WTC11 (cell line): ENCODE measurements at regions not wholly inside any gene's neighbourhood (a gene's known extent, or its start where the extent isn't known, plus 50 kb on each side); places are given as distances from the start of the nearest gene placed in this dataset.

Source experiments
- ATAC-seq: fragments of 200-7000 bp; cut with Tn5 transposase; 2 replicates; pipeline ENCODE4 v1.10.0; 2021; ENCODE audit warnings: mild to moderate bottlenecking, moderate library complexity
- CTCF ChIA-PET: fragments of 300-600 bp; sonication (Branson Sonifier 250); formaldehyde crosslinking; loops from one replicate; lab custom pipeline; 2021; ENCODE audit warnings: antibody characterized with exemption; lab: Charles Lee
- POLR2A ChIA-PET: fragments of 350-600 bp; sonication (Branson Sonifier 250); formaldehyde crosslinking; loops from one replicate; lab custom pipeline; 2021; ENCODE audit warnings: antibody characterized with exemption; lab: Charles Lee
- DNase-seq: peaks from one replicate; pipeline ENCODE4 v3.0.0; 2021; ENCODE audit warnings: low spot score
- H3K27ac Mint-ChIP-seq: 2 replicates; pipeline ENCODE4 v1.8.0; 2021; ENCODE audit warnings: mixed read lengths
- H3K27me3 Mint-ChIP-seq: 2 replicates; pipeline ENCODE4 v1.8.0; 2021; ENCODE audit warnings: low read depth, mild to moderate bottlenecking, moderate library complexity, mixed read lengths
- H3K36me3 Mint-ChIP-seq: 2 replicates; pipeline ENCODE4 v1.8.0; 2021; ENCODE audit warnings: mixed read lengths
- H3K4me1 Mint-ChIP-seq: 2 replicates; pipeline ENCODE4 v1.8.0; 2022; ENCODE audit warnings: mixed read lengths
- H3K4me3 Mint-ChIP-seq: 2 replicates; pipeline ENCODE4 v1.8.0; 2021; ENCODE audit warnings: mild to moderate bottlenecking, moderate library complexity, mixed read lengths
- H3K9me3 Mint-ChIP-seq: 2 replicates; pipeline ENCODE4 v1.8.0; 2021; ENCODE audit warnings: mixed read lengths
- ESRRA ChIP-seq: sonication (generic); formaldehyde crosslinking; IDR thresholded peaks from 2 replicates; pipeline ENCODE4 v1.8.1; 2022; ENCODE audit warnings: mild to moderate bottlenecking, missing genetic modification reagents, borderline replicate concordance
- ETV6 ChIP-seq: sonication (generic); formaldehyde crosslinking; IDR thresholded peaks from 2 replicates; pipeline ENCODE4 v1.8.1; 2022; ENCODE audit warnings: mild to moderate bottlenecking, missing genetic modification reagents
- GRHL2 ChIP-seq: fragments of 250-450 bp; sonication (Bioruptor Pico); IDR thresholded peaks from 2 replicates; pipeline ENCODE4 v1.8.0; 2022; ENCODE audit warnings: mild to moderate bottlenecking, moderate library complexity; ENCODE audit not compliant: insufficient replicate concordance, severe bottlenecking
- HMGA2 ChIP-seq: fragments of 250-450 bp; sonication (Bioruptor Pico); IDR thresholded peaks from 2 replicates; pipeline ENCODE4 v1.4.0; 2021; ENCODE audit warnings: mild to moderate bottlenecking, moderate library complexity
- JUN ChIP-seq: sonication (generic); formaldehyde crosslinking; IDR thresholded peaks from 2 replicates; pipeline ENCODE4 v1.8.0; 2023; ENCODE audit warnings: mild to moderate bottlenecking, missing genetic modification reagents
- MXD4 ChIP-seq: fragments of 250-450 bp; sonication (Bioruptor Pico); IDR thresholded peaks from 2 replicates; pipeline ENCODE4 v1.8.0; 2021; ENCODE audit warnings: mild to moderate bottlenecking, moderate library complexity, borderline replicate concordance
- MYBL2 ChIP-seq: sonication (generic); formaldehyde crosslinking; IDR thresholded peaks from 2 replicates; pipeline ENCODE4 v1.8.1; 2023; ENCODE audit warnings: mild to moderate bottlenecking, moderate library complexity, missing genetic modification reagents
- NFE2L1 ChIP-seq: sonication (generic); formaldehyde crosslinking; IDR thresholded peaks from 2 replicates; pipeline ENCODE4 v1.8.1; 2023; ENCODE audit warnings: missing genetic modification reagents
- NR2C2 ChIP-seq: sonication (generic); formaldehyde crosslinking; IDR thresholded peaks from 2 replicates; pipeline ENCODE4 v1.8.0; 2022; ENCODE audit warnings: mild to moderate bottlenecking, missing genetic modification reagents
- SOX15 ChIP-seq: fragments of 250-450 bp; sonication (Bioruptor Pico); IDR thresholded peaks from 2 replicates; pipeline ENCODE4 v1.9.0; 2021; ENCODE audit warnings: mild to moderate bottlenecking
- TCF7 ChIP-seq: sonication (generic); formaldehyde crosslinking; IDR thresholded peaks from 2 replicates; pipeline ENCODE4 v1.8.0; 2022; ENCODE audit warnings: mild to moderate bottlenecking, low read depth, missing genetic modification reagents, moderate library complexity
- TP53 ChIP-seq: sonication (generic); formaldehyde crosslinking; IDR thresholded peaks from 2 replicates; pipeline ENCODE4 v1.8.1; 2023; ENCODE audit warnings: mild to moderate bottlenecking, missing genetic modification reagents
- ZNF138 ChIP-seq: sonication (generic); formaldehyde crosslinking; conservative IDR thresholded peaks from 2 replicates; pipeline ENCODE4 v1.8.1; 2022; ENCODE audit warnings: mild to moderate bottlenecking, moderate library complexity, missing genetic modification reagents
- ZNF232 ChIP-seq: sonication (generic); formaldehyde crosslinking; IDR thresholded peaks from 2 replicates; pipeline ENCODE4 v1.8.0; 2022; ENCODE audit warnings: mild to moderate bottlenecking, missing genetic modification reagents
- TF ChIP-seq, protein P1 (sequence below): sonication (generic); formaldehyde crosslinking; IDR thresholded peaks from 2 replicates; pipeline ENCODE4 v1.8.0; 2022; ENCODE audit warnings: mild to moderate bottlenecking, missing genetic modification reagents
- TF ChIP-seq, protein P2 (sequence below): sonication (generic); formaldehyde crosslinking; IDR thresholded peaks from 2 replicates; pipeline ENCODE4 v1.8.1; 2023; ENCODE audit warnings: mild to moderate bottlenecking, missing genetic modification reagents
- TF ChIP-seq, protein P3 (sequence below): sonication (generic); formaldehyde crosslinking; IDR thresholded peaks from 2 replicates; pipeline ENCODE4 v1.8.0; 2023; ENCODE audit warnings: mild to moderate bottlenecking, missing genetic modification reagents
- TF ChIP-seq, protein P4 (sequence below): fragments of 250-450 bp; sonication (Bioruptor Pico); IDR thresholded peaks from 2 replicates; pipeline ENCODE4 v1.9.0; 2021; ENCODE audit warnings: mild to moderate bottlenecking, borderline replicate concordance
- TF ChIP-seq, protein P5 (sequence below): sonication (generic); formaldehyde crosslinking; IDR thresholded peaks from 2 replicates; pipeline ENCODE4 v1.8.0; 2022; ENCODE audit warnings: missing genetic modification reagents

DNA sequence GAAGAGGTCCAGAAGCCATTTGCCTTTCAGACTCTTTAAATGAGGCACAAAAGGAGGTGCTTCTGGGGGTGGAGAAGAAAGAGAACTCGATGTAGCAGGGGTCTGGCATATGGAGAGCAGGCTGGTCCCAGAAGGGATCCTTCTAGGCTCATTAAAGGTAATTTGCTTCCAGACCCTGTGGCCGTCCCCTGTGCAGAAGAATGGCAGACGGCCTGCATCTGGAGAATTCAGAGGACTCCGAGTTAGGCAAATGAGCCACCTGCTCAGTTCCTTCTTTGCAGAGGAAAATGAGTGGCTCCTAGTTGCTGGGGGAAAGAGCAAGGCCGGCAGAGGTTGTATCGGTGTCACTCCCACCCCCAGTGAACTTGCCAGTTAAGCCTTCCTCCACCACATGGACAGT is 73.8 kb upstream of the FAM180A start:
- DNase-seq (no peak), ATAC-seq (no peak)
- no peak for TF ChIP-seq NR2C2 (CRISPR knock-in tag)
- TF ChIP-seq MYBL2 = no peak
- TF ChIP-seq NFE2L1 (CRISPR knock-in tag) = no peak
- TF ChIP-seq MXD4 (CRISPR knock-in tag) = no peak
- TF ChIP-seq, protein P1, sequence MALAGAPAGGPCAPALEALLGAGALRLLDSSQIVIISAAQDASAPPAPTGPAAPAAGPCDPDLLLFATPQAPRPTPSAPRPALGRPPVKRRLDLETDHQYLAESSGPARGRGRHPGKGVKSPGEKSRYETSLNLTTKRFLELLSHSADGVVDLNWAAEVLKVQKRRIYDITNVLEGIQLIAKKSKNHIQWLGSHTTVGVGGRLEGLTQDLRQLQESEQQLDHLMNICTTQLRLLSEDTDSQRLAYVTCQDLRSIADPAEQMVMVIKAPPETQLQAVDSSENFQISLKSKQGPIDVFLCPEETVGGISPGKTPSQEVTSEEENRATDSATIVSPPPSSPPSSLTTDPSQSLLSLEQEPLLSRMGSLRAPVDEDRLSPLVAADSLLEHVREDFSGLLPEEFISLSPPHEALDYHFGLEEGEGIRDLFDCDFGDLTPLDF (CRISPR knock-in tag) = no peak
- no peak for TF ChIP-seq ZNF232 (CRISPR knock-in tag)
- TF ChIP-seq, protein P2, sequence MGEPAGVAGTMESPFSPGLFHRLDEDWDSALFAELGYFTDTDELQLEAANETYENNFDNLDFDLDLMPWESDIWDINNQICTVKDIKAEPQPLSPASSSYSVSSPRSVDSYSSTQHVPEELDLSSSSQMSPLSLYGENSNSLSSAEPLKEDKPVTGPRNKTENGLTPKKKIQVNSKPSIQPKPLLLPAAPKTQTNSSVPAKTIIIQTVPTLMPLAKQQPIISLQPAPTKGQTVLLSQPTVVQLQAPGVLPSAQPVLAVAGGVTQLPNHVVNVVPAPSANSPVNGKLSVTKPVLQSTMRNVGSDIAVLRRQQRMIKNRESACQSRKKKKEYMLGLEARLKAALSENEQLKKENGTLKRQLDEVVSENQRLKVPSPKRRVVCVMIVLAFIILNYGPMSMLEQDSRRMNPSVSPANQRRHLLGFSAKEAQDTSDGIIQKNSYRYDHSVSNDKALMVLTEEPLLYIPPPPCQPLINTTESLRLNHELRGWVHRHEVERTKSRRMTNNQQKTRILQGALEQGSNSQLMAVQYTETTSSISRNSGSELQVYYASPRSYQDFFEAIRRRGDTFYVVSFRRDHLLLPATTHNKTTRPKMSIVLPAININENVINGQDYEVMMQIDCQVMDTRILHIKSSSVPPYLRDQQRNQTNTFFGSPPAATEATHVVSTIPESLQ = no peak
- TF ChIP-seq, protein P3, sequence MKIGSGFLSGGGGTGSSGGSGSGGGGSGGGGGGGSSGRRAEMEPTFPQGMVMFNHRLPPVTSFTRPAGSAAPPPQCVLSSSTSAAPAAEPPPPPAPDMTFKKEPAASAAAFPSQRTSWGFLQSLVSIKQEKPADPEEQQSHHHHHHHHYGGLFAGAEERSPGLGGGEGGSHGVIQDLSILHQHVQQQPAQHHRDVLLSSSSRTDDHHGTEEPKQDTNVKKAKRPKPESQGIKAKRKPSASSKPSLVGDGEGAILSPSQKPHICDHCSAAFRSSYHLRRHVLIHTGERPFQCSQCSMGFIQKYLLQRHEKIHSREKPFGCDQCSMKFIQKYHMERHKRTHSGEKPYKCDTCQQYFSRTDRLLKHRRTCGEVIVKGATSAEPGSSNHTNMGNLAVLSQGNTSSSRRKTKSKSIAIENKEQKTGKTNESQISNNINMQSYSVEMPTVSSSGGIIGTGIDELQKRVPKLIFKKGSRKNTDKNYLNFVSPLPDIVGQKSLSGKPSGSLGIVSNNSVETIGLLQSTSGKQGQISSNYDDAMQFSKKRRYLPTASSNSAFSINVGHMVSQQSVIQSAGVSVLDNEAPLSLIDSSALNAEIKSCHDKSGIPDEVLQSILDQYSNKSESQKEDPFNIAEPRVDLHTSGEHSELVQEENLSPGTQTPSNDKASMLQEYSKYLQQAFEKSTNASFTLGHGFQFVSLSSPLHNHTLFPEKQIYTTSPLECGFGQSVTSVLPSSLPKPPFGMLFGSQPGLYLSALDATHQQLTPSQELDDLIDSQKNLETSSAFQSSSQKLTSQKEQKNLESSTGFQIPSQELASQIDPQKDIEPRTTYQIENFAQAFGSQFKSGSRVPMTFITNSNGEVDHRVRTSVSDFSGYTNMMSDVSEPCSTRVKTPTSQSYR (CRISPR knock-in tag) = no peak
- no peak for TF ChIP-seq ETV6 (CRISPR knock-in tag)
- TF ChIP-seq GRHL2 = no peak
- TF ChIP-seq ESRRA = no peak
- no peak for TF ChIP-seq HMGA2 (CRISPR knock-in tag)
- TF ChIP-seq SOX15 (CRISPR knock-in tag) = no peak
- no peak for TF ChIP-seq TCF7 (CRISPR knock-in tag)
- ChIA-PET POLR2A (no interaction called here), CTCF (no interaction called here)
- Mint-ChIP-seq H3K36me3 (no peaks in the 10 kb centered on the region), H3K27me3 (no peaks in the 10 kb centered on the region), H3K27ac (no peak overlapping the region), H3K4me3 (no peak overlapping the region), H3K4me1 (peaks cover 3% of the 10 kb centered on the region; the same call in 1 of the 2 replicates), H3K9me3 (no peaks in the 10 kb centered on the region)

DNA sequence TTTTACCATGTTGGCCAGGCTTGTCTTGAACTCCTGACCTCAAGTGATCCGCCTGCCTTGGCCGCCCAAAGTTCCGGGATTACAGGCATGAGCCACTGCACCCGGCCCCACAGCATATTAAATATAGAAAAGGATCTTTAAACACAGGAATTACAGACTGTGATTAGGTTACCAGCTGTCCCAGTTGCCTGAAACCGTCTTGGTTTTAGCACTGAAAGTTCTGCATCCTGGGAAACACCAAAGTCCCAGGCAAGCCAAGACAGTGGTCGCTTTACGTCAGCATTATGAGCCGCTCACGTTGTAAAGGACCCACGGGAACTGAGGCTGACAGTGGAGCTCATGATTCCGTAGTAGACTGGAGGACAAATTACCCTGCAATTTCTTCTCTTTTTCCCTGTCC is 69.0 kb upstream of the FAM180A start:
- DNase-seq = no peak
- ATAC-seq = no peak
- Mint-ChIP-seq H3K4me3 (no peak overlapping the region), H3K27ac (no peak overlapping the region), H3K36me3 (no peaks in the 10 kb centered on the region), H3K4me1 (no peaks in the 10 kb centered on the region; the same call in 1 of the 2 replicates), H3K27me3 (no peaks in the 10 kb centered on the region), H3K9me3 (no peaks in the 10 kb centered on the region)
- POLR2A ChIA-PET = interaction anchor here (0.6 kb wide), 1 partner anchor 74 kb away, joined by 3 read pairs; no protein-coding TSS in a partner anchor
- CTCF ChIA-PET = no interaction called here
- TF ChIP-seq MYBL2 (no peak), ZNF138 (CRISPR knock-in tag) (no peak), HMGA2 (CRISPR knock-in tag) (no peak), JUN (CRISPR knock-in tag) (no peak), TP53 (no peak)
- TF ChIP-seq, protein P4, sequence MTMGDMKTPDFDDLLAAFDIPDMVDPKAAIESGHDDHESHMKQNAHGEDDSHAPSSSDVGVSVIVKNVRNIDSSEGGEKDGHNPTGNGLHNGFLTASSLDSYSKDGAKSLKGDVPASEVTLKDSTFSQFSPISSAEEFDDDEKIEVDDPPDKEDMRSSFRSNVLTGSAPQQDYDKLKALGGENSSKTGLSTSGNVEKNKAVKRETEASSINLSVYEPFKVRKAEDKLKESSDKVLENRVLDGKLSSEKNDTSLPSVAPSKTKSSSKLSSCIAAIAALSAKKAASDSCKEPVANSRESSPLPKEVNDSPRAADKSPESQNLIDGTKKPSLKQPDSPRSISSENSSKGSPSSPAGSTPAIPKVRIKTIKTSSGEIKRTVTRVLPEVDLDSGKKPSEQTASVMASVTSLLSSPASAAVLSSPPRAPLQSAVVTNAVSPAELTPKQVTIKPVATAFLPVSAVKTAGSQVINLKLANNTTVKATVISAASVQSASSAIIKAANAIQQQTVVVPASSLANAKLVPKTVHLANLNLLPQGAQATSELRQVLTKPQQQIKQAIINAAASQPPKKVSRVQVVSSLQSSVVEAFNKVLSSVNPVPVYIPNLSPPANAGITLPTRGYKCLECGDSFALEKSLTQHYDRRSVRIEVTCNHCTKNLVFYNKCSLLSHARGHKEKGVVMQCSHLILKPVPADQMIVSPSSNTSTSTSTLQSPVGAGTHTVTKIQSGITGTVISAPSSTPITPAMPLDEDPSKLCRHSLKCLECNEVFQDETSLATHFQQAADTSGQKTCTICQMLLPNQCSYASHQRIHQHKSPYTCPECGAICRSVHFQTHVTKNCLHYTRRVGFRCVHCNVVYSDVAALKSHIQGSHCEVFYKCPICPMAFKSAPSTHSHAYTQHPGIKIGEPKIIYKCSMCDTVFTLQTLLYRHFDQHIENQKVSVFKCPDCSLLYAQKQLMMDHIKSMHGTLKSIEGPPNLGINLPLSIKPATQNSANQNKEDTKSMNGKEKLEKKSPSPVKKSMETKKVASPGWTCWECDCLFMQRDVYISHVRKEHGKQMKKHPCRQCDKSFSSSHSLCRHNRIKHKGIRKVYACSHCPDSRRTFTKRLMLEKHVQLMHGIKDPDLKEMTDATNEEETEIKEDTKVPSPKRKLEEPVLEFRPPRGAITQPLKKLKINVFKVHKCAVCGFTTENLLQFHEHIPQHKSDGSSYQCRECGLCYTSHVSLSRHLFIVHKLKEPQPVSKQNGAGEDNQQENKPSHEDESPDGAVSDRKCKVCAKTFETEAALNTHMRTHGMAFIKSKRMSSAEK (CRISPR knock-in tag) = no peak
- TF ChIP-seq, protein P2 = no peak
- TF ChIP-seq, protein P5, sequence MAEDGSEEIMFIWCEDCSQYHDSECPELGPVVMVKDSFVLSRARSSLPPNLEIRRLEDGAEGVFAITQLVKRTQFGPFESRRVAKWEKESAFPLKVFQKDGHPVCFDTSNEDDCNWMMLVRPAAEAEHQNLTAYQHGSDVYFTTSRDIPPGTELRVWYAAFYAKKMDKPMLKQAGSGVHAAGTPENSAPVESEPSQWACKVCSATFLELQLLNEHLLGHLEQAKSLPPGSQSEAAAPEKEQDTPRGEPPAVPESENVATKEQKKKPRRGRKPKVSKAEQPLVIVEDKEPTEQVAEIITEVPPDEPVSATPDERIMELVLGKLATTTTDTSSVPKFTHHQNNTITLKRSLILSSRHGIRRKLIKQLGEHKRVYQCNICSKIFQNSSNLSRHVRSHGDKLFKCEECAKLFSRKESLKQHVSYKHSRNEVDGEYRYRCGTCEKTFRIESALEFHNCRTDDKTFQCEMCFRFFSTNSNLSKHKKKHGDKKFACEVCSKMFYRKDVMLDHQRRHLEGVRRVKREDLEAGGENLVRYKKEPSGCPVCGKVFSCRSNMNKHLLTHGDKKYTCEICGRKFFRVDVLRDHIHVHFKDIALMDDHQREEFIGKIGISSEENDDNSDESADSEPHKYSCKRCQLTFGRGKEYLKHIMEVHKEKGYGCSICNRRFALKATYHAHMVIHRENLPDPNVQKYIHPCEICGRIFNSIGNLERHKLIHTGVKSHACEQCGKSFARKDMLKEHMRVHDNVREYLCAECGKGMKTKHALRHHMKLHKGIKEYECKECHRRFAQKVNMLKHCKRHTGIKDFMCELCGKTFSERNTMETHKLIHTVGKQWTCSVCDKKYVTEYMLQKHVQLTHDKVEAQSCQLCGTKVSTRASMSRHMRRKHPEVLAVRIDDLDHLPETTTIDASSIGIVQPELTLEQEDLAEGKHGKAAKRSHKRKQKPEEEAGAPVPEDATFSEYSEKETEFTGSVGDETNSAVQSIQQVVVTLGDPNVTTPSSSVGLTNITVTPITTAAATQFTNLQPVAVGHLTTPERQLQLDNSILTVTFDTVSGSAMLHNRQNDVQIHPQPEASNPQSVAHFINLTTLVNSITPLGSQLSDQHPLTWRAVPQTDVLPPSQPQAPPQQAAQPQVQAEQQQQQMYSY (CRISPR knock-in tag) = no peak
